ENCODE measurements at regions not wholly inside any gene's neighbourhood (a gene's known extent, or its start where the extent isn't known, plus 50 kb on each side); places are given as distances from the start of the nearest gene placed in this dataset.

DNA sequence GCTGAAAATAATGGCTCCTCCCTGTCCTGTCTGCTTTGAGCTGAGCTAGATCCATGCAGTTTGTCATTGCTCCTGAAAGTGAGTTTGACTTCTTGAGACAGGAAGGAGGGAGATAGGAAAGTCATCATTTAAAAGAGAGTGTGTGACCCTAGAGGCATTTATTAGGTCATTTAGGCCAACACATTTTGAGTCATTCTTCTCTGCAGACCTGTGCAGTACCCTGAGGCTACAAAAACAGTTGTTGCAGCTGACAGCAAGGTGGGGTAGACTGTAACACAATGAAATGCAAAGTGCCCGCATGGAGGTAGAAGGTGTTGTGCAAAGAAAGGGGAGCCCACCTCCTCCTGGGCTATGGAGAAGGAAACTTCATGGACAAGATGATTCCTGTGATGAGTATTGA is 102.8 kb upstream of the PFN2 start:
- DNase-seq (peak; percentile 89), ATAC-seq (peak; percentile 52)
- TF ChIP-seq, protein P1, sequence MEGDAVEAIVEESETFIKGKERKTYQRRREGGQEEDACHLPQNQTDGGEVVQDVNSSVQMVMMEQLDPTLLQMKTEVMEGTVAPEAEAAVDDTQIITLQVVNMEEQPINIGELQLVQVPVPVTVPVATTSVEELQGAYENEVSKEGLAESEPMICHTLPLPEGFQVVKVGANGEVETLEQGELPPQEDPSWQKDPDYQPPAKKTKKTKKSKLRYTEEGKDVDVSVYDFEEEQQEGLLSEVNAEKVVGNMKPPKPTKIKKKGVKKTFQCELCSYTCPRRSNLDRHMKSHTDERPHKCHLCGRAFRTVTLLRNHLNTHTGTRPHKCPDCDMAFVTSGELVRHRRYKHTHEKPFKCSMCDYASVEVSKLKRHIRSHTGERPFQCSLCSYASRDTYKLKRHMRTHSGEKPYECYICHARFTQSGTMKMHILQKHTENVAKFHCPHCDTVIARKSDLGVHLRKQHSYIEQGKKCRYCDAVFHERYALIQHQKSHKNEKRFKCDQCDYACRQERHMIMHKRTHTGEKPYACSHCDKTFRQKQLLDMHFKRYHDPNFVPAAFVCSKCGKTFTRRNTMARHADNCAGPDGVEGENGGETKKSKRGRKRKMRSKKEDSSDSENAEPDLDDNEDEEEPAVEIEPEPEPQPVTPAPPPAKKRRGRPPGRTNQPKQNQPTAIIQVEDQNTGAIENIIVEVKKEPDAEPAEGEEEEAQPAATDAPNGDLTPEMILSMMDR (conservative IDR thresholded peaks at IDR 0.05; ENCODE audit: low read depth, low read length): no peak
- TF ChIP-seq EZH2phosphoT487 (IDR thresholded peaks at IDR 0.05; ENCODE audit: borderline replicate concordance, low read length): no peak
- no peak for TF ChIP-seq EZH2 (IDR thresholded peaks at IDR 0.05; ENCODE audit: low read length, unreplicated experiment)
- ChIA-PET POLR2A (ENCODE audit: unreplicated experiment) (no interaction called here), CTCF (no interaction called here)
- H3K4me3 ChIP-seq (ENCODE audit: low read length): no peak overlapping the region
- intact Hi-C loops (cut with micrococcal nuclease): no loop called here
- peaks cover 8% of the 10 kb centered on the region; the same call in 1 of the 2 replicates for H3K9me3 ChIP-seq (ENCODE audit: low read length)
- peak overlapping the region; percentile 50 for H3K4me2 ChIP-seq (ENCODE audit: low read length)
- no TSS peak for BruUV-seq (replicated peaks)
- H3K36me3 ChIP-seq (ENCODE audit: low read depth, low read length): peaks cover 5% of the 10 kb centered on the region; the same call in 1 of the 2 replicates
- H2AFZ ChIP-seq (ENCODE audit: low read length): no peak overlapping the region
- H3K79me2 ChIP-seq (ENCODE audit: low read length): no peaks in the 10 kb centered on the region
- H4K20me1 ChIP-seq (ENCODE audit: low read length): no peaks in the 10 kb centered on the region
- H3K27ac ChIP-seq (ENCODE audit: low read length): peak overlapping the region; percentile 33
- H3K9me2 ChIP-seq (replicated peaks; ENCODE audit: low read length): no peaks in the 10 kb centered on the region
- peaks cover 55% of the 10 kb centered on the region for H3K4me1 ChIP-seq (ENCODE audit: insufficient read depth, low read length)
- no peak overlapping the region for H3K9ac ChIP-seq (ENCODE audit: low read length)
- no peaks in the 10 kb centered on the region for H3K27me3 ChIP-seq (ENCODE audit: low read length)
- peaks cover 5% of the 10 kb centered on the region for H3F3A ChIP-seq (ENCODE audit: low read length, unreplicated experiment)

DNA sequence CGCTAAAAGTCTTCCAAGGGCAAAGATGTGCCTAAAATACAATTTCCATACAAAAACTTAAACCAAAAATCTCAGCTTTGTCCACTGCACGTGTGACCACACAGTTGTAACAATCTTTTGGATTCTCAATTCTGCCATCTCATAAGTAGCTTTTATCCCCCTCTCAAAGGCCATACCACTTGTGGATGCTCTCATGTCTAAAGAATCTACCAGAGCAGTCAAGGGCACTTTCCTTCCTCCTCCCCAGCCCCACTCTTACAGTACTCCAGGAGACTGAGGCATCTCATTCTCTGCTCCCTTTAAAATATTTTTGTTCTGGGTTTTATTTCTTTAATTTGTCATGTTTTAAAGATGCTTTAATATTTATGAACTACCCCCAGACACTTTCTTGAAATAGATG is 102.3 kb upstream of the PFN2 start:
- ChIA-PET POLR2A (ENCODE audit: unreplicated experiment) (no interaction called here), CTCF (no interaction called here)
- ATAC-seq: no peak
- H3K79me2 ChIP-seq (ENCODE audit: low read length): no peaks in the 10 kb centered on the region
- TF ChIP-seq, protein P1 (conservative IDR thresholded peaks at IDR 0.05; ENCODE audit: low read depth, low read length): no peak
- TF ChIP-seq EZH2 (IDR thresholded peaks at IDR 0.05; ENCODE audit: low read length, unreplicated experiment) (no peak), EZH2phosphoT487 (IDR thresholded peaks at IDR 0.05; ENCODE audit: borderline replicate concordance, low read length) (no peak)
- peaks cover 52% of the 10 kb centered on the region for H3K4me1 ChIP-seq (ENCODE audit: insufficient read depth, low read length)
- H3K9me2 ChIP-seq (replicated peaks; ENCODE audit: low read length): no peaks in the 10 kb centered on the region
- H3K27me3 ChIP-seq (ENCODE audit: low read length): no peaks in the 10 kb centered on the region
- H3K27ac ChIP-seq (ENCODE audit: low read length): peak overlapping the region; percentile 33
- peaks cover 5% of the 10 kb centered on the region; the same call in 1 of the 2 replicates for H3K36me3 ChIP-seq (ENCODE audit: low read depth, low read length)
- H3K4me2 ChIP-seq (ENCODE audit: low read length): peak overlapping the region; percentile 50
- peaks cover 8% of the 10 kb centered on the region; the same call in 1 of the 2 replicates for H3K9me3 ChIP-seq (ENCODE audit: low read length)
- H4K20me1 ChIP-seq (ENCODE audit: low read length): no peaks in the 10 kb centered on the region
- no peak overlapping the region for H2AFZ ChIP-seq (ENCODE audit: low read length)
- DNase-seq: no peak
- intact Hi-C loops (cut with micrococcal nuclease): no loop called here
- H3K9ac ChIP-seq (ENCODE audit: low read length): no peak overlapping the region
- H3K4me3 ChIP-seq (ENCODE audit: low read length): no peak overlapping the region
- no peaks in the 10 kb centered on the region for H3F3A ChIP-seq (ENCODE audit: low read length, unreplicated experiment)
- no TSS peak for BruUV-seq (replicated peaks)

DNA sequence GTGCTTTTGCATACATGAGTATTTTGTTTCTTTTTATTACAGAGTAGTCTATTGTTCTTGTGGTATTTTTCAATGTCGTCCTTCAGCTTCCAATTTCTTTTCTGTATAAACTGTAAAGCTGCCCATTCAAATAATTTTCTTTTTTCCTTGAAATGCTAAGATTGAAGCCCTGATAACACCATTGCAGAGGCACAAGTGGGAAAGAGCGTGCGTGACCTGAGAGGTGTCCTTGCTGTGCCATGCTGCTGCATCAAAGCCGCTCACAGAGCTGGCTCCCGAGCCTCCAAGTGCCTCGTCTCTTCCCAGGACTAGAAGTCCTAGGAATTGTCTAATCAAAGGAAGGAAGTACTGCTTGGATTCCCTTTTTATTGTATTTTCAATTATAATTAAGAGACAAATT is 101.9 kb upstream of the PFN2 start:
- POLR2A ChIA-PET (ENCODE audit: unreplicated experiment): no interaction called here
- Histone ChIP-seq H3K27me3 (ENCODE audit: low read length) (no peaks in the 10 kb centered on the region), H3K79me2 (ENCODE audit: low read length) (no peaks in the 10 kb centered on the region), H3K36me3 (ENCODE audit: low read depth, low read length) (peaks cover 5% of the 10 kb centered on the region; the same call in 1 of the 2 replicates), H3K4me3 (ENCODE audit: low read length) (no peak overlapping the region), H3F3A (ENCODE audit: low read length, unreplicated experiment) (no peaks in the 10 kb centered on the region), H4K20me1 (ENCODE audit: low read length) (no peaks in the 10 kb centered on the region), H3K9me3 (ENCODE audit: low read length) (peaks cover 8% of the 10 kb centered on the region; the same call in 1 of the 2 replicates), H3K4me2 (ENCODE audit: low read length) (no peak overlapping the region), H3K4me1 (ENCODE audit: insufficient read depth, low read length) (peaks cover 48% of the 10 kb centered on the region), H3K9ac (ENCODE audit: low read length) (no peak overlapping the region), H3K9me2 (replicated peaks; ENCODE audit: low read length) (no peaks in the 10 kb centered on the region), H2AFZ (ENCODE audit: low read length) (no peak overlapping the region), H3K27ac (ENCODE audit: low read length) (no peak overlapping the region)
- ATAC-seq (no peak), DNase-seq (no peak)
- BruUV-seq (replicated peaks): no TSS peak
- intact Hi-C loops (cut with micrococcal nuclease): no loop called here
- TF ChIP-seq EZH2 (IDR thresholded peaks at IDR 0.05; ENCODE audit: low read length, unreplicated experiment) (no peak), EZH2phosphoT487 (IDR thresholded peaks at IDR 0.05; ENCODE audit: borderline replicate concordance, low read length) (no peak)
- TF ChIP-seq, protein P1 (conservative IDR thresholded peaks at IDR 0.05; ENCODE audit: low read depth, low read length): no peak
- CTCF ChIA-PET: no interaction called here
